Upper lobe of left lung (tissue), 6 donors: ENCODE measurements at regions not wholly inside any gene's neighbourhood (a gene's known extent, or its start where the extent isn't known, plus 50 kb on each side); places are given as distances from the start of the nearest gene placed in this dataset.

Source experiments
- ATAC-seq, 2 donors: fragments of 200-7000 bp; cut with Tn5 transposase; one replicate each; pipeline ENCODE4 v1.9.1; 2022; ENCODE audit warnings: mild to moderate bottlenecking in 2 of 2, moderate library complexity in 2 of 2; ENCODE audit not compliant: low FRiP score in 2 of 2
- DNase-seq, 2 donors: peaks; one replicate each; pipeline ENCODE4 v3.0.0-alpha.2; 2019 to 2020
- H3K27ac ChIP-seq, 4 donors: fragments of 200-600 bp; sonication (generic); one replicate each; pipeline ENCODE4 v1.5.1; 2016 to 2019
- H3K27me3 ChIP-seq, 4 donors: fragments of 200-600 bp; sonication (generic); one replicate each; pipeline ENCODE4 v1.5.1; 2017 to 2019
- H3K36me3 ChIP-seq, 4 donors: fragments of 200-600 bp; sonication (generic); one replicate each; pipeline ENCODE4 v1.5.1; 2016 to 2019
- H3K4me1 ChIP-seq, 4 donors: fragments of 200-600 bp; sonication (generic); one replicate each; pipeline ENCODE4 v1.5.1; 2018 to 2019
- H3K4me3 ChIP-seq, 4 donors: fragments of 200-600 bp; sonication (generic); one replicate each; pipeline ENCODE4 v1.5.1; 2017 to 2019; ENCODE audit warnings: mild to moderate bottlenecking in 2 of 4, moderate library complexity in 1 of 4
- H3K9me3 ChIP-seq, 4 donors: fragments of 200-600 bp; sonication (generic); one replicate each; pipeline ENCODE4 v1.5.1; 2018 to 2019
- EP300 ChIP-seq, 4 donors: sonication (generic); formaldehyde crosslinking; IDR thresholded peaks; one replicate each; pipeline ENCODE4 v1.5.1; 2017; ENCODE audit warnings: antibody characterized with exemption in 4 of 4, control low read depth in 2 of 4
- POLR2A ChIP-seq, 4 donors: fragments of 450-650 bp; IDR thresholded peaks; one replicate each; pipeline ENCODE4 v1.5.1; 2016 to 2017; ENCODE audit warnings: antibody characterized with exemption in 4 of 4, mild to moderate bottlenecking in 2 of 4
- POLR2AphosphoS5 ChIP-seq, 2 donors: sonication (generic); formaldehyde crosslinking; IDR thresholded peaks; one replicate each; pipeline ENCODE4 v1.5.1; 2017; ENCODE audit warnings: antibody characterized with exemption in 2 of 2
- WGBS, 2 donors: methylation state at CpG; one replicate each; pipeline ENCODE4 v1.1.5; 2017 to 2018; 5-methylcytosine and 5-hydroxymethylcytosine counted together
- TF ChIP-seq, protein P1 (sequence below), 6 experiments: fragments of 450-650 bp in 4 of 6; fragments of 200-600 bp in 2 of 6; sonication (generic) in 2 of 6; IDR thresholded peaks; one replicate each; pipeline ENCODE4 v1.5.1; 2016 to 2019; ENCODE audit warnings: antibody characterized with exemption in 6 of 6
- donor health status: DM: no; HTN: no; CAD: no; lungs with moderate emphysema.
- donor health status: DM: no; HTN: yes; CAD: no; lungs with severe emphysema.

DNA sequence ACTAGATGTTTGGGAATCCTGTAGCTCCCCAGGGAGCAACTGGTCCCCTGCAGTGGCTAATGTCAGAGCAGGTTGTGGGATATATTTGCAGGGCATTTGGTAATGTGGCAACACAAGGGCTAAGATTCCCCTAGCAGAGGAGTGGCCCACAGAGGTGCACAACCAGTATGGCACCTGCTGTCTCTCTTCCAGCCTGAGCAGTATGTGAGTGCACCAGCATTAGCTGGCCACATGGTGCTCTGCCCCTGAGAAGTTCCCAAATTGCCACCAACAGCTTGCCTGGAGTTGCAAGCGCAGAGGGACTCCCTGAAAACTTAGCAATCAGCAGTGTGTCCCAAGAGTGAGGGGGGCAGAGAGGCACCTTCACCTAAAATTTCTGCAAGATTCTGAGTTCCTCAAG is 53.2 kb upstream of the SNCAIP start:
- Histone ChIP-seq H3K4me3 (no peak overlapping the region), H3K9me3 (peaks cover 5 to 13% (median 8%) of the 10 kb centered on the region in 4 donors), H3K27ac (no peak overlapping the region), H3K27me3 (no peaks in the 10 kb centered on the region), H3K36me3 (no peaks in the 10 kb centered on the region), H3K4me1 (no peaks in the 10 kb centered on the region)
- 100% methylated on average over 1 of the region's 1 CpG; no CpG with 5 or more reads in 1 of the 2 donors for WGBS, 2 donors
- TF ChIP-seq POLR2A (IDR thresholded peaks at IDR 0.05), result no peak
- TF ChIP-seq POLR2AphosphoS5 (IDR thresholded peaks at IDR 0.05), result no peak
- TF ChIP-seq, protein P1, sequence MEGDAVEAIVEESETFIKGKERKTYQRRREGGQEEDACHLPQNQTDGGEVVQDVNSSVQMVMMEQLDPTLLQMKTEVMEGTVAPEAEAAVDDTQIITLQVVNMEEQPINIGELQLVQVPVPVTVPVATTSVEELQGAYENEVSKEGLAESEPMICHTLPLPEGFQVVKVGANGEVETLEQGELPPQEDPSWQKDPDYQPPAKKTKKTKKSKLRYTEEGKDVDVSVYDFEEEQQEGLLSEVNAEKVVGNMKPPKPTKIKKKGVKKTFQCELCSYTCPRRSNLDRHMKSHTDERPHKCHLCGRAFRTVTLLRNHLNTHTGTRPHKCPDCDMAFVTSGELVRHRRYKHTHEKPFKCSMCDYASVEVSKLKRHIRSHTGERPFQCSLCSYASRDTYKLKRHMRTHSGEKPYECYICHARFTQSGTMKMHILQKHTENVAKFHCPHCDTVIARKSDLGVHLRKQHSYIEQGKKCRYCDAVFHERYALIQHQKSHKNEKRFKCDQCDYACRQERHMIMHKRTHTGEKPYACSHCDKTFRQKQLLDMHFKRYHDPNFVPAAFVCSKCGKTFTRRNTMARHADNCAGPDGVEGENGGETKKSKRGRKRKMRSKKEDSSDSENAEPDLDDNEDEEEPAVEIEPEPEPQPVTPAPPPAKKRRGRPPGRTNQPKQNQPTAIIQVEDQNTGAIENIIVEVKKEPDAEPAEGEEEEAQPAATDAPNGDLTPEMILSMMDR (IDR thresholded peaks at IDR 0.05), result no peak
- no peak for TF ChIP-seq EP300 (IDR thresholded peaks at IDR 0.05)
- ATAC-seq (no peak), DNase-seq (no peak)

DNA sequence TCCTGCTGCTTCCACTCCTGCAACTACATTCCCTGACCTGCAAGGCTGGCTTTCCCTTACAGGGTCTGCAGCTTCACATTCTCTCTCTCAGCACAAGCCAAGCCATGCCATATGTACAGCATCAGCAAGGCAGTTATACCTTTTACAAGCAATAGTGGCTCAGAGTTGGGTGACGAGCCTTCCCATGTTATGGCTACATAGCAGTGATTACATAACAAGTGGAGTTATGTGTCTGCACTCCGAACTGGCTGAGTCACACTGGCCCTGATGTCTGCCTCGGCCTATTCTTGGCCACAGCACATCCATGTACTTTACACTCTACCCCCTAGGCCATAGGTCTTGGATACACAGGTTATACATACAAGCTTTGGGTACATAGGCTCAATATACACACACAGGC is 52.0 kb upstream of the SNCAIP start:
- Histone ChIP-seq H3K4me1 (no peaks in the 10 kb centered on the region), H3K9me3 (peaks cover 5 to 13% (median 8%) of the 10 kb centered on the region in 4 donors), H3K27ac (no peak overlapping the region), H3K27me3 (no peaks in the 10 kb centered on the region), H3K36me3 (no peaks in the 10 kb centered on the region), H3K4me3 (no peak overlapping the region)
- peak in 1 of 2 donors; percentile 68 for ATAC-seq
- TF ChIP-seq, protein P1 (IDR thresholded peaks at IDR 0.05), result no peak
- TF ChIP-seq EP300 (IDR thresholded peaks at IDR 0.05), result no peak
- DNase-seq, result no peak
- WGBS, 2 donors, result 52 to 64% methylated on average over 3 of the region's 3 CpGs

DNA sequence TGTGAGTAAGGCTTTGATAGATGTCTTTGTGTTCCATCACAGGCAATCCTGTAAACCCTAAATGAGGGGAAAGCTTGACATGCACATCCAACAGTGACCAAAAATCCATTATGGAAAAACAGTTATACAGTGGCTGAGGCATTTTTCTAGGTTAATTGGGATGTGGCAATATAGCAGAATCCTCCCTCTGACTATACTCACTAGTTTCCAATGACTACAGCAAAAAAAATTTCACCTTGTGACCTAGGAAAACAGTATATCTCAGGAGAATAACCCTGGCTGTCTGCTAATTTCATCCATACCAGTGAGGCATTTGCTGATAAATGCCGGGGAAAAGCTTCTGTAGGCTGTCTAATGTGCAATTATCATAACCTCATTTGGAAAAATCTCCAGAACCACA is 49.9 kb upstream of the SNCAIP start:
- no peaks in the 10 kb centered on the region for H3K4me1 ChIP-seq
- H3K4me3 ChIP-seq, result no peak overlapping the region
- peaks cover 0 to 3% (median 1%) of the 10 kb centered on the region in 4 donors for H3K9me3 ChIP-seq
- WGBS, 2 donors, result 69 to 77% methylated on average over 1 of the region's 1 CpG
- DNase-seq (no peak), ATAC-seq (peak in 1 of 2 donors; percentile 28)
- H3K36me3 ChIP-seq, result no peaks in the 10 kb centered on the region
- H3K27me3 ChIP-seq, result no peaks in the 10 kb centered on the region
- TF ChIP-seq POLR2AphosphoS5 (IDR thresholded peaks at IDR 0.05) (no peak), POLR2A (IDR thresholded peaks at IDR 0.05) (no peak), EP300 (IDR thresholded peaks at IDR 0.05) (no peak)
- TF ChIP-seq, protein P1 (IDR thresholded peaks at IDR 0.05), result no peak
- no peak overlapping the region for H3K27ac ChIP-seq
